ENCODE measurements at regions not wholly inside any gene's neighbourhood (a gene's known extent, or its start where the extent isn't known, plus 50 kb on each side); places are given as distances from the start of the nearest gene placed in this dataset.
"Not testable (repeated sequence)": the region's sequence is repeated elsewhere in the genome, so short reads cannot be mapped to it uniquely, and the experiment has no call there.

DNA sequence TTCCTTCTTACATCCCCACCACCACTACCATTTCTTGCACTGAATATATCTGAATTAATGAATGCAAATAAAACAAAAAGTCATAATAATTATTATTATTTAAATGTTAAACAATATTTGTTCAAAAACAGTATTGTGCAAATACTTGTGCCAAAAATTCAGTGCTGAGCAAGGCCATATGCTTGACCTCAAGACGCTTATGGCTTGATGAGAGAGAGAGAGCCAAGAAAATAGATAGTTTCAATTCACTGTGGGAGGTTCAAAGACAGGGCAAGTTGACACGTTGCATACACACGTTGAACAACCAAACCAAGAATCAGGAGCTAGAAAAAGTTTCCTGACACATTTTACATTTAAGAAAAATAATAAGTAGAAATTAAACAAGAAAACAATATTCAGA, 1421.7 kb downstream of the KCNT2 start:
- Mint-ChIP-seq H3K27ac (no peak overlapping the region), H3K4me1 (no peaks in the 10 kb centered on the region), H3K9me3 (no peaks in the 10 kb centered on the region), H3K36me3 (peaks cover 0 to 1% (median 0%) of the 10 kb centered on the region in 3 donors), H3K27me3 (peaks cover 0 to 3% of the 10 kb centered on the region in 2 donors), H3K4me3 (no peak overlapping the region)
- POLR2A ChIA-PET, result no interaction called here
- Histone ChIP-seq H3K4me1 (ENCODE audit: insufficient read depth, low read length) (no peaks in the 10 kb centered on the region), H3K27ac (ENCODE audit: low read depth, low read length) (no peak overlapping the region), H3K36me3 (ENCODE audit: insufficient read depth, low read length) (no peaks in the 10 kb centered on the region), H3K9me3 (ENCODE audit: low read length) (no peaks in the 10 kb centered on the region), H3K4me3 (ENCODE audit: low read length) (no peak overlapping the region), H3K27me3 (ENCODE audit: insufficient read depth, low read length, poor library complexity, severe bottlenecking) (no peaks in the 10 kb centered on the region)
- DNase-seq, result no peak
- CTCF ChIA-PET, result no interaction called here

DNA sequence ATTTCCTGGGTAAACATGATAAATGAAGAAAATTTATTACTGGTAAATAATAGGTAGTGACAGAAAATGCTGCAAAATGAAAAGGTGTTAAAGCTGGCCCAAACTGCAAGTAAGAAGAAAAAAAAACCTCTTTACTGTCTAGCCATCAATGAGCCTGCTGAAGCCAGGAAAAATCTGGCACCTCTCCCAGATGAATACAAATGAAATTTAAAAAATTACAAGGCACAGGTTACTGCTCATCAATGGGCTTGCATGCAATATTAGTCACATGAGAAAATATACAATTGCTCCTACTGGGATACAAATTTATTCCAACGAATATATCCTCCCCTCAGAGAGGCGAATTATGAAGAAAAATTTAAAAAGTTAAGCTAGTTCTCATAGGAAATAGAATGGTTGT, 1422.5 kb downstream of the KCNT2 start:
- Histone ChIP-seq H3K27ac (ENCODE audit: low read depth, low read length) (no peak overlapping the region), H3K9me3 (ENCODE audit: low read length) (no peaks in the 10 kb centered on the region), H3K36me3 (ENCODE audit: insufficient read depth, low read length) (no peaks in the 10 kb centered on the region), H3K4me3 (ENCODE audit: low read length) (no peak overlapping the region), H3K4me1 (ENCODE audit: insufficient read depth, low read length) (no peaks in the 10 kb centered on the region), H3K27me3 (ENCODE audit: insufficient read depth, low read length, poor library complexity, severe bottlenecking) (no peaks in the 10 kb centered on the region)
- POLR2A ChIA-PET, result no interaction called here
- Mint-ChIP-seq H3K9me3 (no peaks in the 10 kb centered on the region), H3K4me3 (peak overlapping the region in 1 of 7 donors; percentile 3), H3K27ac (no peak overlapping the region), H3K27me3 (peaks cover 0 to 3% of the 10 kb centered on the region in 2 donors), H3K4me1 (no peaks in the 10 kb centered on the region), H3K36me3 (peaks cover 0 to under 1% (median 0%) of the 10 kb centered on the region in 3 donors)
- no peak for DNase-seq
- CTCF ChIA-PET, result no interaction called here

DNA sequence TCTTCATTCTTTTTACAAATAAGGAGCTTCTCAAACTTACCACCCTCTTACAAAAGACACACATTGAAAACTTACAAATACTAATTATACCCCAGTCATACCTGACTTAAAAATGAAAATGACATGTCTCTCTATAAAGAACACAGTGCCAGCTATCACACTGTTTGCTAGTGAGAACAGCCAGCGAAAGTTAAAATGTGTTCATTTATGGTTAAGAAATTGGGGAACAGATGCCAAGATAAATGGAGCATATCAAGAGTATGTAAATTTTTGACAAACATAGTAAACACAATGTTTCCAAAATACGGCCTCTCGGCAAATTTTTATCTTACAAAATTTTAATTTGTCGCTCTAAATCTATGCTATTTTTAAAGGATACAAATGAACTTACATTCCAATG, 1422.9 kb downstream of the KCNT2 start:
- H3K9me3 ChIP-seq (ENCODE audit: low read length), result no peaks in the 10 kb centered on the region
- H3K36me3 ChIP-seq (ENCODE audit: insufficient read depth, low read length), result no peaks in the 10 kb centered on the region
- no peak overlapping the region for H3K27ac Mint-ChIP-seq
- no peaks in the 10 kb centered on the region for H3K9me3 Mint-ChIP-seq
- CTCF ChIA-PET, result no interaction called here
- POLR2A ChIA-PET, result no interaction called here
- H3K36me3 Mint-ChIP-seq, result no peaks in the 10 kb centered on the region
- H3K27me3 Mint-ChIP-seq, result peaks cover 0 to 3% of the 10 kb centered on the region in 2 donors
- H3K27me3 ChIP-seq (ENCODE audit: insufficient read depth, low read length, poor library complexity, severe bottlenecking), result no peaks in the 10 kb centered on the region
- no peaks in the 10 kb centered on the region for H3K4me1 Mint-ChIP-seq
- DNase-seq, result no peak
- H3K27ac ChIP-seq (ENCODE audit: low read depth, low read length), result no peak overlapping the region
- H3K4me3 Mint-ChIP-seq, result no peak overlapping the region
- no peak overlapping the region for H3K4me3 ChIP-seq (ENCODE audit: low read length)
- no peaks in the 10 kb centered on the region for H3K4me1 ChIP-seq (ENCODE audit: insufficient read depth, low read length)

DNA sequence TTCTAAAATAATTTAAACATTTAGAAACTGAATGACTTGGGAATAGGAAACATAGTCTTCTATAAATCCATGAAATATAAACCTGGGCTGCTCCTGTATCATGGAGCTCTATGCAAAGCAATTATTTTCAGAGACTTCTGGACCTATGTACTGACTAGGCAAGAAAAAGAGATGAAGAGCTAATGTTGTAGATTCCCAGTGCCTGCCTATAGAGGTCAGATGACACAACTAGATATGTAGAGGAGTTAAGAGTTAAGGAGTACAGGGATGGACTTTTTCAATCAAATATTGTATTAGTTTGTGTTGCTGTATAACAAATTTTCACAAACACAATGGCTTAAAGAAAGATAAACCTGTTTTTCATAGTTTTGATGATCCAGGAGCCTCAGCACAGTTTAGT, 1434.5 kb downstream of the KCNT2 start:
- Histone ChIP-seq H3K27ac (ENCODE audit: low read depth, low read length) (no peak overlapping the region), H3K4me3 (ENCODE audit: low read length) (no peak overlapping the region), H3K36me3 (ENCODE audit: insufficient read depth, low read length) (no peaks in the 10 kb centered on the region), H3K4me1 (ENCODE audit: insufficient read depth, low read length) (no peaks in the 10 kb centered on the region), H3K27me3 (ENCODE audit: insufficient read depth, low read length, poor library complexity, severe bottlenecking) (no peaks in the 10 kb centered on the region), H3K9me3 (ENCODE audit: low read length) (no peaks in the 10 kb centered on the region)
- CTCF ChIA-PET, result no interaction called here
- POLR2A ChIA-PET, result no interaction called here
- peaks cover 0 to 4% (median 0%) of the 10 kb centered on the region in 5 donors for H3K9me3 Mint-ChIP-seq
- H3K4me3 Mint-ChIP-seq, result no peak overlapping the region
- H3K36me3 Mint-ChIP-seq, result no peaks in the 10 kb centered on the region
- H3K27me3 Mint-ChIP-seq, result no peaks in the 10 kb centered on the region
- H3K27ac Mint-ChIP-seq, result no peak overlapping the region
- DNase-seq, result no peak
- H3K4me1 Mint-ChIP-seq, result no peaks in the 10 kb centered on the region

DNA sequence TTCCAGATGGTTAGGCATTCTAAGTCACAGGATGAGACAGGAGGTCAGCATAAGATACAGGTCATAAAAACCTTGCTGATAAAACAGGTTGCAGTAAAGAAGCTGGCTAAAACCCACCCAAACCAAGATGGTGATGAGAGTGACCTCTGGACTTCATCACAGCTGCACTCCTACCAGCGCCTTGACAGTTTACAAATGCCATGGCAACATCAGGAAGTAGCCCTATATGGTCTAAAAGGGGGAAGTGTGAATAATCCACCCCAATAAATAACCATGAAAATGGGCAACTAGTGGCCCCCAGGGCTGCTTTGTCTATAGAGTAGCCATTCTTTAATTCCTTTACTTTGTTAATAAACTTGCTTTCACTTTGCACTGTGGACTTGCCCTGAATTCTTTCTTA, 1448.4 kb downstream of the KCNT2 start:
- H3K4me1 Mint-ChIP-seq, H3K4me3 Mint-ChIP-seq, H3K36me3 Mint-ChIP-seq: not testable (repeated sequence)

DNA sequence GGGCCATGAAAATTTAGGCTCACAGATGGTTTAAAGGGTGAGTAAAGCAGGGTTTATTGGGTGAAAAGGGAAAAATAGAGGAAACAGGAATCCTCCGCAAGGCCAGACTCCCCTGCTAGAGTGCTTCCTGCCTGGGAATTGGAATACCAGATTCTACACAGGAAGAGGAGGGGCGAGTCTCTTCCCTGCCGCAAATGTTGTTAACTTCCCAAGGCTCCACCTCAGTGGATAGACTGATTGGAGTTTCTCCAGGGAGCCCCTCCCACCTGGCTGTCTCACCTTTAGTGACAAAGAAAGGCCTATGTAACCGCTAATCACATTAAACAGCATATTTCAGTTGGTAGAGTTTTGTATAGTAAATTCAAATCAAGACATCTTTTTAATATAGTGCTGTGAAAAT, 1450.1 kb downstream of the KCNT2 start:
- H3K27ac ChIP-seq (ENCODE audit: low read depth, low read length), result no peak overlapping the region
- no peaks in the 10 kb centered on the region for H3K27me3 ChIP-seq (ENCODE audit: insufficient read depth, low read length, poor library complexity, severe bottlenecking)
- H3K27ac Mint-ChIP-seq, result no peak overlapping the region
- H3K36me3 ChIP-seq (ENCODE audit: insufficient read depth, low read length), result no peaks in the 10 kb centered on the region
- H3K27me3 Mint-ChIP-seq, result no peaks in the 10 kb centered on the region
- peaks cover 0 to 1% (median 0%) of the 10 kb centered on the region in 5 donors for H3K9me3 Mint-ChIP-seq
- H3K4me3 Mint-ChIP-seq, result no peak overlapping the region
- no peak overlapping the region for H3K4me3 ChIP-seq (ENCODE audit: low read length)
- H3K4me1 Mint-ChIP-seq, result no peaks in the 10 kb centered on the region
- no peaks in the 10 kb centered on the region for H3K9me3 ChIP-seq (ENCODE audit: low read length)
- CTCF ChIA-PET, result no interaction called here
- POLR2A ChIA-PET, result no interaction called here
- no peaks in the 10 kb centered on the region for H3K4me1 ChIP-seq (ENCODE audit: insufficient read depth, low read length)
- DNase-seq, result no peak
- H3K36me3 Mint-ChIP-seq, result no peaks in the 10 kb centered on the region

More for the DNA sequence above, 1448.4 kb downstream of the KCNT2 start:
- H3K27ac ChIP-seq (ENCODE audit: low read depth, low read length); H3K27me3 ChIP-seq (ENCODE audit: insufficient read depth, low read length, poor library complexity, severe bottlenecking); H3K4me3 ChIP-seq (ENCODE audit: low read length); H3K9me3 Mint-ChIP-seq; CTCF ChIA-PET; H3K4me1 ChIP-seq (ENCODE audit: insufficient read depth, low read length); H3K27me3 Mint-ChIP-seq; H3K9me3 ChIP-seq (ENCODE audit: low read length); POLR2A ChIA-PET; H3K36me3 ChIP-seq (ENCODE audit: insufficient read depth, low read length); DNase-seq: not testable (repeated sequence)
- peak overlapping the region in 1 of 8 donors; percentile 37 for H3K27ac Mint-ChIP-seq

DNA sequence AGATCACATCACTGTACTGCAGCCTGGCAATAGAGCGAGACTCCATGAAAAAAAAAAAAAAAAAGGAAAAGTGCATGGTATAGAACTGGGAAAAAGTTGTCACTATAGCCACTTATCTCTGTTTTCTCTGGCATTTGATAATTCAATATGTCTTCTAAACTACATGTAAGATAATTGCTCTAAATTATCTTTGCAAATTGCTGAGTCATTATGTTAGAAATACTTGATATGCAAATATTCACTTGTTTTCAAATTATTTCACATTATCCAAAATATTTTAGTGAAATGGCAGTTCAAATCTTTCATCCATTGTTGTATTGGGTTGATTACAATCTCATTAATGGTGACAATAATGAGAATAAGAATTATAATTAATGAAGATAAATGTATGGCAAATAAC, 1455.1 kb downstream of the KCNT2 start:
- H3K4me1 Mint-ChIP-seq, result no peaks in the 10 kb centered on the region

DNA sequence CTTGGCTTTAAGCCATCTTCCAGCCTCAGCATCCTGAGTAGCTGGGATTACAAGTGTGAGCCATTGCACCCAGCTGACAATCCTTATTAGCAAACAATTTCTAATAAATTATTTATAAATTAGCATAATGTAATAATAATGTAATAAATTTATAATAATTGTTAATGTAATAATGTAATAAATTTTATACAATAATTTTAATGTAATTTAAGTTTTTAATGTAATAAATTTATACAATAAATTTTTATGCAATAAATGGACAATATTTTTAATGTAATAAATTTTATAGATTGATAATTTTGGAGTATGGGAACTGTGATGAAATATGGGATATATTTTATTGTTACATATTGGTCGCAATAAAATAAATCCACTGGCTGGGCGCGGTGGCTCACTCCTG, 1457.5 kb downstream of the KCNT2 start:
- no peak overlapping the region for H3K4me3 ChIP-seq (ENCODE audit: low read length)
- ChIA-PET CTCF (no interaction called here), POLR2A (no interaction called here)
- no peaks in the 10 kb centered on the region for H3K4me1 Mint-ChIP-seq
- no peaks in the 10 kb centered on the region for H3K9me3 ChIP-seq (ENCODE audit: low read length)
- no peak overlapping the region for H3K27ac Mint-ChIP-seq
- H3K9me3 Mint-ChIP-seq, result peaks cover 0 to 3% (median 0%) of the 10 kb centered on the region in 5 donors
- H3K27me3 Mint-ChIP-seq, result no peaks in the 10 kb centered on the region
- H3K27me3 ChIP-seq (ENCODE audit: insufficient read depth, low read length, poor library complexity, severe bottlenecking), result no peaks in the 10 kb centered on the region
- DNase-seq, result no peak
- H3K27ac ChIP-seq (ENCODE audit: low read depth, low read length), result no peak overlapping the region
- H3K4me1 ChIP-seq (ENCODE audit: insufficient read depth, low read length), result no peaks in the 10 kb centered on the region
- H3K36me3 ChIP-seq (ENCODE audit: insufficient read depth, low read length), result no peaks in the 10 kb centered on the region
- no peaks in the 10 kb centered on the region for H3K36me3 Mint-ChIP-seq
- no peak overlapping the region for H3K4me3 Mint-ChIP-seq

More for the DNA sequence above, 1455.1 kb downstream of the KCNT2 start:
- H3K9me3 Mint-ChIP-seq, result peaks cover 0 to 3% (median 0%) of the 10 kb centered on the region in 5 donors
- Histone ChIP-seq H3K9me3 (ENCODE audit: low read length) (no peaks in the 10 kb centered on the region), H3K4me3 (ENCODE audit: low read length) (no peak overlapping the region), H3K27ac (ENCODE audit: low read depth, low read length) (no peak overlapping the region), H3K4me1 (ENCODE audit: insufficient read depth, low read length) (no peaks in the 10 kb centered on the region), H3K27me3 (ENCODE audit: insufficient read depth, low read length, poor library complexity, severe bottlenecking) (no peaks in the 10 kb centered on the region), H3K36me3 (ENCODE audit: insufficient read depth, low read length) (no peaks in the 10 kb centered on the region)
- DNase-seq, result no peak
- H3K4me3 Mint-ChIP-seq, result no peak overlapping the region
- no peaks in the 10 kb centered on the region for H3K27me3 Mint-ChIP-seq
- H3K27ac Mint-ChIP-seq, result no peak overlapping the region
- ChIA-PET CTCF (no interaction called here), POLR2A (no interaction called here)
- no peaks in the 10 kb centered on the region for H3K36me3 Mint-ChIP-seq

DNA sequence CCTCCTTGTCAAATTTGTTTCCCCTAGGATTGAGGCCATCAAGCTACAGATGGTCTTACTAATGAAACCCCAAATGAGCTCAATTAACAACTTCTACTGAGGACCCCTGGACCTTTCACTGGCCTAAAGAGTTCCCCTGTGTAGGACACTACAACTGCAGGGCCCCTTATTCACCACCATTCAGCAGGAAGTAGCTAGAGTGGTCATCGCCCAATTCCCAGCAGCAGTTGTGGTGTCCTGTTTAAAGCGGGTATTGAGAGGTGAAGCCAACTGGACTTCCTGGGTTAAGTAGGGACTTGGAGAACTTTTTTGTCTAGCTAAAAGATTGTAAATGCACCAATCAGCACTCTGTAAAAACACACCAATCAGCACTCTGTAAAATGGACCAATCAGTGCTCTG, 1466.9 kb downstream of the KCNT2 start:
- Mint-ChIP-seq H3K36me3 (no peaks in the 10 kb centered on the region), H3K27me3 (no peaks in the 10 kb centered on the region), H3K27ac (no peak overlapping the region), H3K4me3 (no peak overlapping the region), H3K4me1 (no peaks in the 10 kb centered on the region), H3K9me3 (peaks cover 0 to 8% (median 5%) of the 10 kb centered on the region in 5 donors)
- Histone ChIP-seq H3K36me3 (ENCODE audit: insufficient read depth, low read length) (no peaks in the 10 kb centered on the region), H3K9me3 (ENCODE audit: low read length) (no peaks in the 10 kb centered on the region), H3K27ac (ENCODE audit: low read depth, low read length) (no peak overlapping the region), H3K27me3 (ENCODE audit: insufficient read depth, low read length, poor library complexity, severe bottlenecking) (no peaks in the 10 kb centered on the region), H3K4me1 (ENCODE audit: insufficient read depth, low read length) (no peaks in the 10 kb centered on the region), H3K4me3 (ENCODE audit: low read length) (no peak overlapping the region)
- ChIA-PET CTCF (no interaction called here), POLR2A (no interaction called here)
- DNase-seq, result no peak
